Cardiac muscle cell (in vitro differentiated cells and primary cell): ENCODE measurements at regions not wholly inside any gene's neighbourhood (a gene's known extent, or its start where the extent isn't known, plus 50 kb on each side); places are given as distances from the start of the nearest gene placed in this dataset.

ENCODE experiments used
- DNase-seq, 2 donors: peaks; one replicate each; pipeline versions ENCODE4 v3.0.0 to v3.0.0-alpha.2; 2010 to 2017; ENCODE audit warnings: low read depth in 1 of 2, low spot score in 1 of 2
- H3K27ac ChIP-seq: fragments of 200-600 bp; sonication (generic); 2 replicates; pipeline ENCODE4 v1.5.1; 2016
- H3K27me3 ChIP-seq: fragments of 200-600 bp; sonication (generic); 2 replicates; pipeline ENCODE4 v1.6.0; 2016; ENCODE audit warnings: control low read depth
- H3K36me3 ChIP-seq: fragments of 200-600 bp; sonication (generic); 2 replicates; pipeline ENCODE4 v1.5.1; 2016; ENCODE audit warnings: control low read depth
- H3K4me1 ChIP-seq: fragments of 200-600 bp; sonication (generic); 2 replicates; pipeline ENCODE4 v1.8.1; 2017; ENCODE audit warnings: low read depth, mild to moderate bottlenecking, mixed run types
- H3K4me3 ChIP-seq: fragments of 200-600 bp; sonication (generic); 2 replicates; pipeline ENCODE4 v1.5.1; 2016; ENCODE audit warnings: mild to moderate bottlenecking
- H3K9me3 ChIP-seq: fragments of 200-600 bp; sonication (generic); 2 replicates; pipeline ENCODE4 v1.5.1; 2017; ENCODE audit warnings: low read depth, mild to moderate bottlenecking, control low read depth
- TF ChIP-seq, protein P1 (sequence below): IDR thresholded peaks from 2 replicates; pipeline ENCODE4 v1.5.1; 2012; ENCODE audit warnings: low read depth, mild to moderate bottlenecking, low read length

DNA sequence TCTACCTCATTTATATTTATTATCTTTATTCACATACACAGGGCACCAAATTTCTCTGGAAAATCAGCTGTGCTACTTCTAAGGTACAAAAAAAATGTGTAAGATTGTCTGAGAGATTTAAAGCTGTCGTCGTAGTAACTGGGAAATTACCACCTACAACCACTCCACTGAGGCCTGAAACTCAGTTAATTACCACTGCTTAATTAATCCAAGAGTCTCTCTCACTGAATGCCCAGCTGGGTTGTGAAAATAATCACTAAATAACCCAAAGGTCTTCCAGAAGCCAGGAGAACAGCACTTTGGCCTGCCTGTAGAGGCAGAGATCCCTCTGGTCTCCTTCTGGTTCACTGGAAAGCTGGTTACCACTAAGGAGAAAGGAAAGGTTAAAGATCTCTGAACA is 207.2 kb upstream of the TMPO start:
- no peak overlapping the region for H3K4me3 ChIP-seq
- DNase-seq = no peak
- TF ChIP-seq, protein P1, sequence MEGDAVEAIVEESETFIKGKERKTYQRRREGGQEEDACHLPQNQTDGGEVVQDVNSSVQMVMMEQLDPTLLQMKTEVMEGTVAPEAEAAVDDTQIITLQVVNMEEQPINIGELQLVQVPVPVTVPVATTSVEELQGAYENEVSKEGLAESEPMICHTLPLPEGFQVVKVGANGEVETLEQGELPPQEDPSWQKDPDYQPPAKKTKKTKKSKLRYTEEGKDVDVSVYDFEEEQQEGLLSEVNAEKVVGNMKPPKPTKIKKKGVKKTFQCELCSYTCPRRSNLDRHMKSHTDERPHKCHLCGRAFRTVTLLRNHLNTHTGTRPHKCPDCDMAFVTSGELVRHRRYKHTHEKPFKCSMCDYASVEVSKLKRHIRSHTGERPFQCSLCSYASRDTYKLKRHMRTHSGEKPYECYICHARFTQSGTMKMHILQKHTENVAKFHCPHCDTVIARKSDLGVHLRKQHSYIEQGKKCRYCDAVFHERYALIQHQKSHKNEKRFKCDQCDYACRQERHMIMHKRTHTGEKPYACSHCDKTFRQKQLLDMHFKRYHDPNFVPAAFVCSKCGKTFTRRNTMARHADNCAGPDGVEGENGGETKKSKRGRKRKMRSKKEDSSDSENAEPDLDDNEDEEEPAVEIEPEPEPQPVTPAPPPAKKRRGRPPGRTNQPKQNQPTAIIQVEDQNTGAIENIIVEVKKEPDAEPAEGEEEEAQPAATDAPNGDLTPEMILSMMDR = no peak
- H3K27me3 ChIP-seq = no peaks in the 10 kb centered on the region
- H3K4me1 ChIP-seq = peaks cover 5% of the 10 kb centered on the region
- no peaks in the 10 kb centered on the region for H3K36me3 ChIP-seq
- no peak overlapping the region for H3K27ac ChIP-seq
- H3K9me3 ChIP-seq = no peaks in the 10 kb centered on the region

DNA sequence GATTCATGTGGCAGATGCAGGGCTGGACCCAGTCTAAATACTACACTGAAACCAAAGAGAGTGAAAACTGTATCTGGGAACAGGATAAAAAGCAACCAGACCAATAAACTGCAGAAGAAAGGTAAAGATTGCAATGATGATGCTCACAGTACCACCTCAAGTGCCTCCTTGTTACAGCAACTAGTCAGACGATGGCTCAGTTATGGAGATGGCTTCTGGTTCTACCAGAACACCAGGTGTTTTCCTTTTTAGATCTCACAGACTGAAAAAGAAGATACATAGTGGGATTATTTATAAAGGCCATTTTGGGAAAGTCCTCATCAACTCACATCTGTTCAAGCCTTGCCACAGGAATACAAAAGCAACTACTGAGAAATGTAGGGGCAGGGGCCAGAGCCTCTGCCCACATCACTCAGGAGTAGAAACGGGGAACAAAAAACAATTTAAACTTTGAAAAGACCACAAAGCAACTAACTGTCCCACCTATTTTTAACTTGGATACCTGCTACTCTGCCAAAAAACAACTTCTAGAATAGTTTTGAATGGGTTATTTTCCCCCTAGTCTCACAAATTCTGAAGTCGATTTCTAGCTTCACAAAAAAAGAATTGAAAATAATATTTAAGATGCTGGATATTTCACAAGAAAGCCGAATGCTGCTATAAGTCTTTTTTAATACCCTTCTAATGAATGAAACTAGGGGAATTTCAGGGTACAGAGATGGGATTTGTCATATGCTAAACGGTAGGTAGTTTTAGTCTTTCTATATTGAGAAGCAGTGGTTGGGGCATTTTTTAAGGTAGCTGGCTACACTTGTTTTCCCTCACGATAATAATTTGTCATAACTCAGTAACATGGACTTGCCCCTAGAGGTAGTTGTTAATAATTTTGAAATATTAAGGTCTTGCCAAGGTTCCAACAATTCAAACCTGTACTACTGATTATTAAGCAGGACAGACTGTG is 197.2 kb upstream of the TMPO start:
- DNase-seq = no peak

DNA sequence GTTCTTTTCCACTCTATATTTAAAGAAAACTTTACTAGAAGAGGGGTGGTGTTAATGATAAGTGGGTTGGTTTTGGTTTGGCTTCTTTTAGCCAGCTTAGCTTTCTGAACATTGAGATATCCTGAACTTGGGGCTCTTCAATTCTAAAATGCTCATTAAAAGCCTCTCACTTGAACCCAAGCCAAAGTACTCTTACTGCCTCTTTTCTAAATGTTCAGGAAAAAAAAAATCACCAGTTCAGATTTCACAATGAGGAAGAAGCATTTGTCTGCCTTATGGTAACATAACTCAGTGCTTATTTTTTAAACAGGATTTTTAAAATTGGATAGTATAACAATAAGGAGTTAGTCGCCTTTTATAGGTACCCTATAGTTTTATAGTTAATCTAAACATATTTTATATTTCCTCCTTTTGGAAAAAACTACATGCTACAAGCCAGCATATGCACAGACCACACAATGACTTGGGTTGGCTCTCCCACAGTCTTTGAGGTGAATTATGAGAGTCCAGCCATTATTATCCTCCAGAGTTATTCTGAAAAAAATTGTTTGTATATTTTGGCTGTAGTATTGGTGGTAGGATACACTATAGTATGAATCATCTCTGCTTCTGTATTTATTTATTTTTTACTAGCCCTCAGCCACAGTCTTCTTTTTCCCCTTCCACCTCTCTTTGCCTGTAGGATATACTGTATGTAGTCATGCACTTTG is 195.5 kb upstream of the TMPO start:
- TF ChIP-seq, protein P1 = no peak
- H3K36me3 ChIP-seq = no peaks in the 10 kb centered on the region
- no peaks in the 10 kb centered on the region for H3K27me3 ChIP-seq
- H3K9me3 ChIP-seq = no peaks in the 10 kb centered on the region
- DNase-seq = no peak
- no peaks in the 10 kb centered on the region for H3K4me1 ChIP-seq
- H3K4me3 ChIP-seq = no peak overlapping the region
- H3K27ac ChIP-seq = no peak overlapping the region

More for the DNA sequence above, 197.2 kb upstream of the TMPO start:
- TF ChIP-seq, protein P1 = no peak
- no peak overlapping the region for H3K4me3 ChIP-seq
- no peaks in the 10 kb centered on the region for H3K4me1 ChIP-seq
- H3K27ac ChIP-seq = no peak overlapping the region
- H3K9me3 ChIP-seq = no peaks in the 10 kb centered on the region
- H3K27me3 ChIP-seq = no peaks in the 10 kb centered on the region
- H3K36me3 ChIP-seq = no peaks in the 10 kb centered on the region

DNA sequence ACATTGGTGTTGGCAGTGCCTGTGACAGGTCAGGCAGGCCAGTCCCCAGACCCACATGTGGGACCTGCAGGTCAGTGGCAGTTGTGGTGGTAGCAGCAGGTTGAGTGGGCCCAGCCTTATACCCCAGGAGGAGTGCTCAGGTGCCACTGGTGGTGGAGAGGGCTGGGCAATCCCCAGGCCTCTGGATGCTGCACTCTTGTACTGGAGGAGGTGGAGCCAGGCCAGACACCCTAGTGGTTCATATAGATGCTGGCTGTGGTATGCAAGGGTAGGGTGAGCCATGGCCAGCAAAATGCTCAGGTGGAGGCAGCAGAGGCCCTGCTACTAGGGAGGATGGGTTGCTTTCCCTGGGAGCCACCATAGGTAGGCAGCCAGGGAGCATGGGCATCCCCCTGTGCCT is 190.4 kb upstream of the TMPO start:
- Histone ChIP-seq H3K4me1 (no peaks in the 10 kb centered on the region), H3K9me3 (no peaks in the 10 kb centered on the region), H3K27ac (no peak overlapping the region), H3K27me3 (no peaks in the 10 kb centered on the region), H3K36me3 (no peaks in the 10 kb centered on the region), H3K4me3 (no peak overlapping the region)
- TF ChIP-seq, protein P1 = no peak
- no peak for DNase-seq

DNA sequence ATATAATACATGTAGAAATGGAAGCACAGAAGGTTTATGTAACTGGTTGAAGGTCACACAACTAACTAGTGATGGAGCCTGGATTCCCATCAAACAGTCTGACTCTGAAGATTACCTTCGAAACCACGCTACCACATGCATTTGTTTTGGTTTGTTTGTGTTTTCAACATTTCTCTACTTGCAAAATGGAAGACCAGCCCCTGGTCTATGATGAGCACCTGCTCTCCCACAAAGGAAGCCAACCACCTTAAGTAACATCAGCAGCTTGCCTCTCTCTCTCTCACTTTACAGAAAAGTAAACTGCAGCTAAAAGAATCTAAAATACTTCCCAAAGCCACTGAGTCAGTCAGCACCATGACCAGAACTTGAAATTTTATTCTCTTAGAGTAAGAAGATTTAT is 186.9 kb upstream of the TMPO start:
- no peaks in the 10 kb centered on the region for H3K4me1 ChIP-seq
- H3K4me3 ChIP-seq = no peak overlapping the region
- H3K27me3 ChIP-seq = no peaks in the 10 kb centered on the region
- H3K9me3 ChIP-seq = no peaks in the 10 kb centered on the region
- TF ChIP-seq, protein P1 = no peak
- H3K36me3 ChIP-seq = no peaks in the 10 kb centered on the region
- no peak overlapping the region for H3K27ac ChIP-seq
- DNase-seq = no peak
